PC-9 (cell line): ENCODE measurements at regions not wholly inside any gene's neighbourhood (a gene's known extent, or its start where the extent isn't known, plus 50 kb on each side); places are given as distances from the start of the nearest gene placed in this dataset.

ENCODE experiments used
- CTCF ChIP-seq: fragments of 200-600 bp; sonication (generic); conservative IDR thresholded peaks from 2 replicates; pipeline ENCODE4 v1.6.1; 2017; ENCODE audit warnings: mixed run types, antibody characterized with exemption, mild to moderate bottlenecking, moderate library complexity
- EZH2 ChIP-seq: fragments of 200-600 bp; sonication (generic); IDR thresholded peaks from 2 replicates; pipeline ENCODE4 v1.8.0; 2017; ENCODE audit warnings: antibody characterized with exemption, low read depth

- TF ChIP-seq CTCF (no peak), EZH2 (no peak)
Measured at GRCh38 chr12:72219937-72220336, 52.2 kb upstream of the TRHDE start.
